Endothelial cell of umbilical vein (primary cell): ENCODE measurements at regions not wholly inside any gene's neighbourhood (a gene's known extent, or its start where the extent isn't known, plus 50 kb on each side); places are given as distances from the start of the nearest gene placed in this dataset.

ENCODE experiments used
- EZH2 ChIP-seq: IDR thresholded peaks from 2 replicates; pipeline ENCODE4 v1.6.1; 2012; ENCODE audit warnings: borderline replicate concordance, low read depth, mild to moderate bottlenecking, moderate library complexity, low read length, inconsistent platforms; ENCODE audit not compliant: severe bottlenecking
- FOS ChIP-seq: IDR thresholded peaks from 2 replicates; pipeline ENCODE4 v1.6.1; 2011; ENCODE audit warnings: mild to moderate bottlenecking, low read length, moderate library complexity, borderline replicate concordance; ENCODE audit not compliant: insufficient read depth
- JUN ChIP-seq: IDR thresholded peaks from 2 replicates; pipeline ENCODE4 v1.6.1; 2011; ENCODE audit warnings: borderline replicate concordance, low read depth; ENCODE audit not compliant: insufficient read length, insufficient read depth
- POLR2A ChIP-seq: IDR thresholded peaks from 2 replicates; pipeline ENCODE4 v1.6.1; 2012; ENCODE audit warnings: low read depth, mild to moderate bottlenecking, control low read depth, low read length
- POLR2AphosphoS5 ChIP-seq: IDR thresholded peaks from 2 replicates; pipeline ENCODE4 v1.6.1; 2012; ENCODE audit warnings: low read depth, mild to moderate bottlenecking, control low read depth, low read length, moderate library complexity; ENCODE audit not compliant: insufficient read depth
- TF ChIP-seq, protein P1 (sequence below), 2 donors: IDR thresholded peaks; 1 replicate in 1 of 2; 2 replicates in 1 of 2; pipeline ENCODE4 v1.5.1; 2011; ENCODE audit warnings: low read length in 2 of 2, mild to moderate bottlenecking in 2 of 2, moderate library complexity in 2 of 2, control low read depth in 1 of 2, inconsistent platforms in 1 of 2, low read depth in 1 of 2; ENCODE audit not compliant: insufficient read depth in 1 of 2; ENCODE audit errors: extremely low read depth in 1 of 2
- TF ChIP-seq, protein P2 (sequence below): IDR thresholded peaks from 2 replicates; pipeline ENCODE4 v1.6.1; 2011; ENCODE audit not compliant: insufficient read depth, insufficient read length

- no peak for TF ChIP-seq EZH2
- no peak for TF ChIP-seq POLR2A
- TF ChIP-seq, protein P1, sequence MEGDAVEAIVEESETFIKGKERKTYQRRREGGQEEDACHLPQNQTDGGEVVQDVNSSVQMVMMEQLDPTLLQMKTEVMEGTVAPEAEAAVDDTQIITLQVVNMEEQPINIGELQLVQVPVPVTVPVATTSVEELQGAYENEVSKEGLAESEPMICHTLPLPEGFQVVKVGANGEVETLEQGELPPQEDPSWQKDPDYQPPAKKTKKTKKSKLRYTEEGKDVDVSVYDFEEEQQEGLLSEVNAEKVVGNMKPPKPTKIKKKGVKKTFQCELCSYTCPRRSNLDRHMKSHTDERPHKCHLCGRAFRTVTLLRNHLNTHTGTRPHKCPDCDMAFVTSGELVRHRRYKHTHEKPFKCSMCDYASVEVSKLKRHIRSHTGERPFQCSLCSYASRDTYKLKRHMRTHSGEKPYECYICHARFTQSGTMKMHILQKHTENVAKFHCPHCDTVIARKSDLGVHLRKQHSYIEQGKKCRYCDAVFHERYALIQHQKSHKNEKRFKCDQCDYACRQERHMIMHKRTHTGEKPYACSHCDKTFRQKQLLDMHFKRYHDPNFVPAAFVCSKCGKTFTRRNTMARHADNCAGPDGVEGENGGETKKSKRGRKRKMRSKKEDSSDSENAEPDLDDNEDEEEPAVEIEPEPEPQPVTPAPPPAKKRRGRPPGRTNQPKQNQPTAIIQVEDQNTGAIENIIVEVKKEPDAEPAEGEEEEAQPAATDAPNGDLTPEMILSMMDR (IDR thresholded peaks at IDR 0.05; ENCODE audit: extremely low read depth in 1 of 2, insufficient read depth in 1 of 2, low read depth in 1 of 2, low read length in 2 of 2) = no peak
- TF ChIP-seq FOS = no peak
- no peak for TF ChIP-seq POLR2AphosphoS5
- TF ChIP-seq, protein P2, sequence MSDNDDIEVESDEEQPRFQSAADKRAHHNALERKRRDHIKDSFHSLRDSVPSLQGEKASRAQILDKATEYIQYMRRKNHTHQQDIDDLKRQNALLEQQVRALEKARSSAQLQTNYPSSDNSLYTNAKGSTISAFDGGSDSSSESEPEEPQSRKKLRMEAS = no peak
- no peak for TF ChIP-seq JUN
Observed at GRCh38 chr3:166201476-166201875, 364.3 kb upstream of the BCHE start.
